NB4 (cell line): ENCODE measurements at regions not wholly inside any gene's neighbourhood (a gene's known extent, or its start where the extent isn't known, plus 50 kb on each side); places are given as distances from the start of the nearest gene placed in this dataset.
"Not testable (repeated sequence)": the region's sequence is repeated elsewhere in the genome, so short reads cannot be mapped to it uniquely, and the experiment has no call there.

Source experiments
- POLR2A ChIP-seq: IDR thresholded peaks from 2 replicates; pipeline ENCODE4 v1.6.1; 2011; ENCODE audit warnings: mild to moderate bottlenecking; ENCODE audit not compliant: insufficient read length; ENCODE audit errors: extremely low read depth
- TF ChIP-seq, protein P1 (sequence below): IDR thresholded peaks from one replicate; pipeline ENCODE4 v1.5.1; 2012; ENCODE audit warnings: low read depth, low read length

- TF ChIP-seq, protein P1, sequence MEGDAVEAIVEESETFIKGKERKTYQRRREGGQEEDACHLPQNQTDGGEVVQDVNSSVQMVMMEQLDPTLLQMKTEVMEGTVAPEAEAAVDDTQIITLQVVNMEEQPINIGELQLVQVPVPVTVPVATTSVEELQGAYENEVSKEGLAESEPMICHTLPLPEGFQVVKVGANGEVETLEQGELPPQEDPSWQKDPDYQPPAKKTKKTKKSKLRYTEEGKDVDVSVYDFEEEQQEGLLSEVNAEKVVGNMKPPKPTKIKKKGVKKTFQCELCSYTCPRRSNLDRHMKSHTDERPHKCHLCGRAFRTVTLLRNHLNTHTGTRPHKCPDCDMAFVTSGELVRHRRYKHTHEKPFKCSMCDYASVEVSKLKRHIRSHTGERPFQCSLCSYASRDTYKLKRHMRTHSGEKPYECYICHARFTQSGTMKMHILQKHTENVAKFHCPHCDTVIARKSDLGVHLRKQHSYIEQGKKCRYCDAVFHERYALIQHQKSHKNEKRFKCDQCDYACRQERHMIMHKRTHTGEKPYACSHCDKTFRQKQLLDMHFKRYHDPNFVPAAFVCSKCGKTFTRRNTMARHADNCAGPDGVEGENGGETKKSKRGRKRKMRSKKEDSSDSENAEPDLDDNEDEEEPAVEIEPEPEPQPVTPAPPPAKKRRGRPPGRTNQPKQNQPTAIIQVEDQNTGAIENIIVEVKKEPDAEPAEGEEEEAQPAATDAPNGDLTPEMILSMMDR: not testable (repeated sequence)
- TF ChIP-seq POLR2A: not testable (repeated sequence)
Observed at GRCh38 chr9:78994974-78995373, 576.8 kb upstream of the TLE4 start.
